ENCODE measurements at regions not wholly inside any gene's neighbourhood (a gene's known extent, or its start where the extent isn't known, plus 50 kb on each side); places are given as distances from the start of the nearest gene placed in this dataset.

DNA sequence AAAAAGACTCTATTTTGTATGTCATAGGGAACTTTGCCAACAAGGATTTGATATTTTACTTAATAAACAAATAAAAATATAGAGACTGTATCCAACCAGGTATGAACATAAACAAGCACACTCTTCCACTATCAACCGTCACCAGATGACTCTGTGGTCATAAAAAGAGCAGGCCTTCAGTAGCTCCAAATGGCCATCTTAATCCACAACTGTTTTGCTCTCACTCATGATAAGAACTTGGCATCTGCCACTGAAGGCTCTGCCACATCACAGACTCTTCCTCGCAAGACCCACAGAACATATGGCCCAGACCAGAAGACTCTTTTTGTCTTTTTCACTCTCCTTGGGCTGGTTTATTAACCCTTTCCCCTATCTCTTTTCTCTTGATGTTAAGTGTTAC is 98.7 kb upstream of the POM121L12 start:
- TF ChIP-seq POLR2A (IDR thresholded peaks at IDR 0.05) (no peak), CTCF (IDR thresholded peaks at IDR 0.05) (no peak)
